ENCODE measurements at regions not wholly inside any gene's neighbourhood (a gene's known extent, or its start where the extent isn't known, plus 50 kb on each side); places are given as distances from the start of the nearest gene placed in this dataset.

DNA sequence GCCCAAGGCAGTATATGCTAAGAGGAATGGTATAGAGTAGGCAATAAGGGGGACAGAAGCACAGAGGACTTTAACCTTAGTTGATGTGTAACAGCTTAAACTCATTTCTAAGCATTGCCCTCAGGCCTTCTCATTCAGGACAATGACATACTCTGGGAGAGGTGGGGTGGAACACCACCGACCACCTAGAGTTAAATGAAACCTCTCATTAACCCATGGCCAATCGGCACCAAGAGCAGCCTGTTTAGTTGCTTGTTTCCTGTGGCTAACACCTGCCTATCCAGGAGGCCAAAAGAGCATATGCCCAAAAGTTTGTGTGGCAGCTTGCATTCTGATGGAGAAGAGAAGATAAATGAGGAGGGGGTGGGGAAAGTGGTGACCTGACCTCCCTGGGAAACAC is 50.0 kb downstream of the PABIR2 start:
- no peak overlapping the region for H3K27ac Mint-ChIP-seq
- no peaks in the 10 kb centered on the region for H3K9me3 Mint-ChIP-seq
- intact Hi-C loops (cut with micrococcal nuclease) = no loop called here
- no peaks in the 10 kb centered on the region for H3K27me3 Mint-ChIP-seq (ENCODE audit: insufficient read depth)
- H3K4me3 Mint-ChIP-seq = no peak overlapping the region
- H3K4me1 Mint-ChIP-seq (ENCODE audit: low read depth) = no peaks in the 10 kb centered on the region
- no peaks in the 10 kb centered on the region for H3K36me3 Mint-ChIP-seq (ENCODE audit: low read depth)
- no peak for DNase-seq (ENCODE audit: low spot score)

DNA sequence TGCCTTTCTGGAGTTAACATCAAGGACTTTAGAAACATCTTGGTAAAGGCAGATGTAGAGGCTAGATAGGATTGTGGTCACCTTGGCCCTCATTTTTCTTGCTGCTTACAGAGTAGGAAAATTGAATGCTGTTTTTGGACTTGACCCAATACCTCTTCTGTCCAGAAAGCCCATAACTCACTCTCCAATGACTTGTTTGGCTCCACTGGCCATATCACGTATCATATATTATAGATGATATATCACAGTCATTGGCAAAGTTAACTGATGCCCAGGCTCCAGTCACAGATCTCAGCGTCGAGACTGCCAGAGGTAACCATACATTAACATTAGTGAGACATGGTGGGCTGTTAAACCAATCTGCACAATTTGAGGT is 50.6 kb downstream of the PABIR2 start:
- H3K27ac Mint-ChIP-seq = no peak overlapping the region
- no peaks in the 10 kb centered on the region for H3K27me3 Mint-ChIP-seq (ENCODE audit: insufficient read depth)
- no peak for DNase-seq (ENCODE audit: low spot score)
- no peaks in the 10 kb centered on the region for H3K4me1 Mint-ChIP-seq (ENCODE audit: low read depth)
- no peaks in the 10 kb centered on the region for H3K9me3 Mint-ChIP-seq
- H3K4me3 Mint-ChIP-seq = no peak overlapping the region
- intact Hi-C loops (cut with micrococcal nuclease) = no loop called here
- H3K36me3 Mint-ChIP-seq (ENCODE audit: low read depth) = no peaks in the 10 kb centered on the region

DNA sequence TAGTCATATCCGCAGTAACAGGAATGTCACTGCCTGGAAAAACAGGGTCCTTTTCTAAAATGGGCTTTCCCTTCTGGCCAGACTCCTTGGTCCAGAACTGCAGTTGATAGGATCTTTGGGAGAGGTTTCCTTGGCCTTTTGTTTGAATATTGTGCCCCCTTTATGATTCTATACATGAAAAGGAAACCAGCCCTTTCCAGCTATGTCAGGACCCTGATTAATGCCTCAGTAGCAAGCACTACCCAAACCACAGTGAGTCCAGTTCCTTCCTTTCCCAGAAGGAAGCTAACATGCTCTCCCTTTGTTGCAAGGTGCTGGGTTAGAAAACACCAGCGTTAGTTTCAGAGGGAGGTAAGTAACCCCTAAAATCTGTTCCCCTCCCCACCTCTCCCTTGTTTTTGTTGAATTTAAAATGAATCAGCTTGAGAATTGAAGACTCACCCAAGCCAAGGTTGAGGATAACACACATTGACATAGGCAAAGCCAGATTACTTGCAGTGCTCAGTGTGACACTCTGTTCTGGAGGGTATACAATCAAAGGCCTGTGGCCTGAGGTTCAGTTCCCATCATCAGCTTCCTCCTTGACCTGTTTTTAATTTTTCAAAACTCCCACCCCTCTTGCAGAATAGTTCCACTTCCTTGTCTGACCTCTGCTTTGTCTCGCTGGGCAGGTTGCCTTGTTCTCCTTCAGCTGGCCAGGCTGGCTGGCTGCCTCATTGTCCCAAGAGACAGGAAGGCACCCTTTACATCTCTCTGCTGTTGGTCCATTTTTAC is 51.2 kb downstream of the PABIR2 start:
- no peak for DNase-seq (ENCODE audit: low spot score)
- no peak overlapping the region for H3K27ac Mint-ChIP-seq
- intact Hi-C loops (cut with micrococcal nuclease) = no loop called here
- H3K4me3 Mint-ChIP-seq = no peak overlapping the region
- H3K9me3 Mint-ChIP-seq = no peaks in the 10 kb centered on the region
- H3K4me1 Mint-ChIP-seq (ENCODE audit: low read depth) = no peaks in the 10 kb centered on the region
- no peaks in the 10 kb centered on the region for H3K27me3 Mint-ChIP-seq (ENCODE audit: insufficient read depth)
- H3K36me3 Mint-ChIP-seq (ENCODE audit: low read depth) = no peaks in the 10 kb centered on the region

DNA sequence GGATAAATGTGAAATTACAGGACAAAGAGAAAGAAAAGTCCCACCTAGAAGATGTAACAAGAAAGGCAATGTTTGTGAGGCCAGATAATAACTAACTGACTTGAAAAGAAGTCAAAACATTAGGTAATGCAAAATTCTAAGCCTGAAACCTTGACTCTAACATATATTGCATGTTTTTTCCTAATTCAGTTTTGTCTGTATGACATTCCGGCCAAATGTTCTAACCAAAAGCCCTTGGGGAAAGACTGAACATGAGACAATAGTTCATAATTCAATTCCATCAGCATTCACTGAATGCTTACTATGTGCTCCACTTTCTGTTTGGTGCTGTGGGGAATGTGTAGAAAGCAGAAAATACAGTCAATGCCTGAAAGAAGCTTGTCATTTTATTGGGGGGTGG is 53.9 kb downstream of the PABIR2 start:
- DNase-seq (ENCODE audit: low spot score) = no peak
- intact Hi-C loops (cut with micrococcal nuclease) = no loop called here
- H3K36me3 Mint-ChIP-seq (ENCODE audit: low read depth) = no peaks in the 10 kb centered on the region
- no peak overlapping the region for H3K4me3 Mint-ChIP-seq
- H3K9me3 Mint-ChIP-seq = no peaks in the 10 kb centered on the region
- H3K4me1 Mint-ChIP-seq (ENCODE audit: low read depth) = no peaks in the 10 kb centered on the region
- no peak overlapping the region for H3K27ac Mint-ChIP-seq
- H3K27me3 Mint-ChIP-seq (ENCODE audit: insufficient read depth) = no peaks in the 10 kb centered on the region

DNA sequence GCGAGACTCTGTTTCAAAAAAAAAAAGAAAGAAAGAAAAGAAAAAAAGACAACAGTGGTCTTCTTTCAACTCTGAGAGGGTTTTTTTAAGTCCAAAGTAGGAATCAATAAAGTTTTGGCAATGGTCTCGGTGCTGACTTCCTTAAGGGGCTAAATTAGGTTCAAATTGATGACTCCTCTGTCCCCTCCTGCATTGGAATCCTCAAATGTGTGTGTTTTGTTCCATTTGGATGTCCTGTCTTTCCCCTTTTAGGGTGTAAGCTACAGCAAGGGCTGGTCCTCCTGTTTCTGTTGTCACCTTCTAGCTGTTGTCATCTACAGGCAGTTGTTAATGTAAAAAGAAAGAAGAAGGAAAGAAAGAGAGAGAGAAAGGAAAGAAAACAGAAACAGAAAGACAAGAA is 54.4 kb downstream of the PABIR2 start:
- Mint-ChIP-seq H3K4me1 (ENCODE audit: low read depth) (no peaks in the 10 kb centered on the region), H3K36me3 (ENCODE audit: low read depth) (no peaks in the 10 kb centered on the region), H3K4me3 (no peak overlapping the region), H3K27ac (no peak overlapping the region), H3K27me3 (ENCODE audit: insufficient read depth) (no peaks in the 10 kb centered on the region), H3K9me3 (no peaks in the 10 kb centered on the region)
- intact Hi-C loops (cut with micrococcal nuclease) = no loop called here
- no peak for DNase-seq (ENCODE audit: low spot score)

DNA sequence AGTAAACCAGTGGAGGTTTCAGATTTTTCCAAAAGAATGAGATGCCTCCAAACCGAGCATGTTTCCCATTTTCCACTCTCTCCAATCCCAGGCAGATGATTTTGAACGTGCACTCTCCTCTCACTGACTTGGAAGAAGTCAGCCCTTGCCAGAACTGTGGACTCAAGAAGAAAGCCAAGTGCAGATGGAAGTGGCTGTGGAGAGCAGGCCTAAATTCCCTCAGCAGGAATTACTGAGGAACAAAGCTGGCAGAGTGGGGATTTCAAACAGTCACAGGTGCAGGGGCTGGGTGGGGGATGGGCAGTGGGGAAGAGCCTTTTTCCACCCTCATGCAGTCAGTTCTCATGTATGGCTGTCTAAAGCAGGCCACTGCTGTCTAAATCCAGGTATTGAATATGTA is 55.3 kb downstream of the PABIR2 start:
- H3K4me1 Mint-ChIP-seq (ENCODE audit: low read depth) = no peaks in the 10 kb centered on the region

DNA sequence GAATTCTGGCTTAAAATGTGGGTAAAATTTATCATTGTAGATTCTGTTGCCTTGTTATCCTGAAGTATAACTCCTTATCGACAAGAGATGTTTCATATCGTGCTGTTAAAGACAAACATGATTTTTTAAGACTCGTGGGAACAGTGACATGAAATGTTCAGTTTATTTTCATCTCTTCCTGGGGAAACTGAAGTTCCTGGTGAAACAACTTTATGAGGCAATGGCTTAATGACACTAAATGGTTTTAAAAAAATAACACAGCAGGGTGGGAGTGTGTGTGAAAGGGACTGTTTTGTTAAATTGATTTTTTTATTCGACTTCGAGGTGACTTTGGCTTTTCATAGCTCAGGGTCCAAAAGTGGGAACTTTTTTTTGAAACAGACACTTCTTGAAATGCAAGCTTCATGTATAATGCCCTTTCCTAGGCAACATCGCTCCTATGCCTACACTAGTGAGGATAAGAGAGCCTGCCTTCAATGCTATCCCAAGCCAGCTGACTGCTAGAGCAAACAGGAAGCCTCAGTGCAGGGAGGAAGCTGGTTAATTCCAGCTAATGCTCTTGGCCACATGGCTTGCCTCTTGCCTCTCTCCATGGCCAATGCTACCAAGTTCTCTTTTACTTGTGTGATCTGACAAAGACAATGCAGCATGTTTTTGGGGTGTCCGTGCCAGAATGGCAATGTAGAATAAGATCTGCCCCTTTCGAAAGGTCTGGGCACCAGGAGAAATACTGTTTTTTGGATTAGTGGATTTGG is 57.8 kb downstream of the PABIR2 start:
- no peaks in the 10 kb centered on the region for H3K27me3 Mint-ChIP-seq (ENCODE audit: insufficient read depth)

More for the DNA sequence above, 55.3 kb downstream of the PABIR2 start:
- H3K36me3 Mint-ChIP-seq (ENCODE audit: low read depth) = no peaks in the 10 kb centered on the region
- no peaks in the 10 kb centered on the region for H3K27me3 Mint-ChIP-seq (ENCODE audit: insufficient read depth)
- H3K4me3 Mint-ChIP-seq = no peak overlapping the region
- H3K27ac Mint-ChIP-seq = no peak overlapping the region
- intact Hi-C loops (cut with micrococcal nuclease) = no loop called here
- H3K9me3 Mint-ChIP-seq = no peaks in the 10 kb centered on the region
- DNase-seq (ENCODE audit: low spot score) = no peak

DNA sequence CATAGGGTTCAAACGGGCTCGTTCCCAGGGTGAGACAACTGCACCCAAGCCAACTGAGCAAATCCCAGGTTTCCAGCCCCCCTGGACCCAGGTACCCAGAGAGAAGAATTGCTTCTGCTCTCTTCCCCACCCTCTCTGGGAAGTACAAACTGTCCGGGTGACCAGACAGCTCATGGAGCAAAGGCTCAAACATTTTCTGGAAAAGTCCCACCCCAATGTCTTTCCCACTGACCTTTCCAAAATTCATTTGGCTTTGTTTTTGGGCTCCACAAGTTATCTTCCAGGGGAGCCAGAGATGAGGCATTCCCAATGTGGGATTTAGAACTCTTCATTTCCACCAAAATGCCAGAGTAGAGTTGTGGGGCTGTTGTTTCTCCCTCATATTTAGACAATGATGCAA is 58.6 kb downstream of the PABIR2 start:
- intact Hi-C loops (cut with micrococcal nuclease) = no loop called here
- H3K9me3 Mint-ChIP-seq = no peaks in the 10 kb centered on the region
- H3K4me3 Mint-ChIP-seq = no peak overlapping the region

More for the DNA sequence above, 57.8 kb downstream of the PABIR2 start:
- H3K4me1 Mint-ChIP-seq (ENCODE audit: low read depth) = no peaks in the 10 kb centered on the region
- DNase-seq (ENCODE audit: low spot score) = no peak
- H3K27ac Mint-ChIP-seq = no peak overlapping the region
- no peaks in the 10 kb centered on the region for H3K9me3 Mint-ChIP-seq
- no peak overlapping the region for H3K4me3 Mint-ChIP-seq
- intact Hi-C loops (cut with micrococcal nuclease) = no loop called here
- H3K36me3 Mint-ChIP-seq (ENCODE audit: low read depth) = no peaks in the 10 kb centered on the region

DNA sequence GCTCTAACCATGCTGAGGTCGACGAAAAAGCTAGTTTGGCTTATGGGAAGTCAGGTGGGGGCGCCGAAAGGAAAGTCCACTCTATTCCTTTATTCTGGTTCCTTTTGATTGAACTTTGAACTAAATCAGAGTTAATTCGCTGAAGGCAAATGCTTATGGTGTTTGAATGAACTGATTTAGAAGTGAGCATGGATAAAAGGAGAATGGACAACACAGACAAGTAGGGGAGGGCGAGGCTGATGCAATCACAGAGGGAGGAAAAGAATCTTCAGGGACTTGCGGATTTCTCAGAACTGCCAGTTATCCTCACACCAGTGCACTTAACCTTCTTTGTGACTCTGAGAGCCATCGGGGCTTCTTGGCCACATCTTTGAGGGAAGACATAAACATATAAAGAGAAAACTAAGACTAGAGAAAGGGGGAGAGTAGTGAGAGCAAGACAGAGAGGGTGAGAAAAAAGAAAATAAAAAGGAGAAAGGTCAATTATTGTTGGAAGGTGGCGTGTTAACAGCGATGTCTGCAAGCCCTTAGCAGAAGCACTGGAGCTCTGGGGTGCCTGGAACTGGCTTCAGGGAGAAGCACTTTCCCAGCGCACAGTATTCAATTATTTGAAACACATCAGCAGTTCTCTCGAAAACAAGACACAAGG is 59.2 kb downstream of the PABIR2 start:
- Mint-ChIP-seq H3K4me3 (no peak overlapping the region), H3K9me3 (no peaks in the 10 kb centered on the region), H3K4me1 (ENCODE audit: low read depth) (no peaks in the 10 kb centered on the region), H3K27ac (no peak overlapping the region), H3K27me3 (ENCODE audit: insufficient read depth) (no peaks in the 10 kb centered on the region), H3K36me3 (ENCODE audit: low read depth) (no peaks in the 10 kb centered on the region)
- intact Hi-C loops (cut with micrococcal nuclease) = no loop called here
- no peak for DNase-seq (ENCODE audit: low spot score)

More for the DNA sequence above, 58.6 kb downstream of the PABIR2 start:
- H3K27ac Mint-ChIP-seq = no peak overlapping the region
- H3K27me3 Mint-ChIP-seq (ENCODE audit: insufficient read depth) = no peaks in the 10 kb centered on the region
- H3K4me1 Mint-ChIP-seq (ENCODE audit: low read depth) = no peaks in the 10 kb centered on the region
- DNase-seq (ENCODE audit: low spot score) = no peak
- no peaks in the 10 kb centered on the region for H3K36me3 Mint-ChIP-seq (ENCODE audit: low read depth)

DNA sequence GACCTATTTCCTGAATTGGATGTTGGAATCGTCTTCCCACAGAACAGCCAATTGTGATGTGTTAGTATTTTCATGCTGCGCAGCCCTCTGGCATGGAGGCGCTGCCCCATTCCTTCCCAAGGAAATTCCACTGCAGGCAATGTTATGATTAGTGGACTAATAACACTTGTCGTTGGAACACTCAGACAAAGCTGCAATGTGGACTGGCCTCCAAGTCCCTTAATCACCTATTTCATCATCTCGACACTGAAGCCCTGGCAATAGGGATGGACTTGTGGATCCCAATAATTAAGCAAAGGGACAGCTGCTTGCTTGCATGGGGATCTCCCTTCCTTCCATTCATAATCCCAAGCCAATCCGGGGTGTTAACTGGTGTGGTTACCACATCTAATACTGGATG is 59.9 kb downstream of the PABIR2 start:
- no peaks in the 10 kb centered on the region for H3K36me3 Mint-ChIP-seq (ENCODE audit: low read depth)
- no peak for DNase-seq (ENCODE audit: low spot score)
- no peaks in the 10 kb centered on the region for H3K4me1 Mint-ChIP-seq (ENCODE audit: low read depth)
- H3K27me3 Mint-ChIP-seq (ENCODE audit: insufficient read depth) = no peaks in the 10 kb centered on the region
- no peak overlapping the region for H3K27ac Mint-ChIP-seq
- H3K9me3 Mint-ChIP-seq = no peaks in the 10 kb centered on the region
- intact Hi-C loops (cut with micrococcal nuclease) = no loop called here
- H3K4me3 Mint-ChIP-seq = no peak overlapping the region

DNA sequence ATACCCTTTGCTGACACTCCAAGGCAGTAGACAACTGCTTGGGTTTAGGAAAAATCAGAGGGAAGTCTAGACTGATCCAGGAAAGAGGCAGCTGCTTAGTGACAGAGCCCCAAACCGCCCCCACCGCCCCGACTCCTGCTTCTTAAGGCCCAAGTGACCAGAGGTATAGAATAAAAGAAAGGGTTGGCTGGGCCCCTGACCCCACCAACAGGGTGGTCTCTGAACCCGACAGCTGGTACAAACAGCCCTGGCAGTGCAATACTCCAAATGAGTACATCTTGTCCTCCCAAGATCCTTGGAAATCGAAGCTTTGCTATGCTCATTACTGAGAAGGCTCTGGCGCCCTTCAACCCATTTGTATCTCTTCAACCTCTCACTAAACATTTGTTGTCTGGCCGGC is 60.6 kb downstream of the PABIR2 start:
- DNase-seq (ENCODE audit: low spot score) = no peak
- intact Hi-C loops (cut with micrococcal nuclease) = no loop called here
- no peaks in the 10 kb centered on the region for H3K4me1 Mint-ChIP-seq (ENCODE audit: low read depth)
- no peaks in the 10 kb centered on the region for H3K27me3 Mint-ChIP-seq (ENCODE audit: insufficient read depth)
- H3K9me3 Mint-ChIP-seq = no peaks in the 10 kb centered on the region
- H3K36me3 Mint-ChIP-seq (ENCODE audit: low read depth) = no peaks in the 10 kb centered on the region
- H3K4me3 Mint-ChIP-seq = no peak overlapping the region
- no peak overlapping the region for H3K27ac Mint-ChIP-seq

DNA sequence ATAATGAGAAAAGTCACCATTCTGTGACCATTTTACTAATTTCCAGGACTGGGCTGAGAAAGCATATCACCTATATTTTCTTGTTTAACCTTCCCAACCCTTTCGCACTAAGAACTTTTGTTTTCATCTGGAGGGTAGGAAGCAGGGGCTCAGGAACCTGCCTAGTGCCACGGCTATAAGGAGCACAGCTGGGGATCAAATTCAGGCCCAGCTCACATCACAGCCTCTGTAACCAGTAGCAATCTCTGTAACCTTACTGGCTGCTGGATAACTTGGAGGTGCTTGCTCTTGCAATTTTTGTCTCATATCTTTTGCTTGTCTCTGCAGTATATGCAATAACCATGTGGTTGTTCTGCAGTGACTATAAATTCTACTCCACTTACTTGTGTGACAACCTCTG is 62.0 kb downstream of the PABIR2 start:
- no peaks in the 10 kb centered on the region for H3K36me3 Mint-ChIP-seq (ENCODE audit: low read depth)

DNA sequence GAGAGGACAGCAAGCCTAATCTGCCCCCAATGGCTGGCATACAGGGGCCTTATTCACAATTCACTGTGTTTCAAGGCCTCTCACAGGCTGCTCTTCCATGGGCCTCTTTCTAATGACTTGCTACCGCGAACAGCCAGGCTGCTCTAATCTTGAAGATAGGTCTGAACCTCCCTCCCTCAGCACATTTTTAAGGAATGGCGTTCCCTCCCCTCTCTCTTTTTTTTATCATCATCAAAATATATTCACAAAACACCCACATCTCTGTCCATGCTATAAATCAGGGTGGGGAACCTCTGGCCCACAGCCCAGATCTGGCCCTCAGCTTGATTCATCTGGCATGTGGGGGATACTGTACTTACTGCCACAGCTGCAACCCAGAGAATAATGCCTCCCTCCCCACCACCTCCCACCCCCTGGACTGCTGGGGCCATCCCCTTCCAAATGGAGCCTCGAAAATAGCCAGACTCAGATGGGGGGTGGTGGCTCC is 62.5 kb downstream of the PABIR2 start:
- no peak overlapping the region for H3K27ac Mint-ChIP-seq
- no peaks in the 10 kb centered on the region for H3K36me3 Mint-ChIP-seq (ENCODE audit: low read depth)
- no peak for DNase-seq (ENCODE audit: low spot score)
- H3K9me3 Mint-ChIP-seq = no peaks in the 10 kb centered on the region
- H3K4me3 Mint-ChIP-seq = no peak overlapping the region
- intact Hi-C loops (cut with micrococcal nuclease) = no loop called here
- H3K27me3 Mint-ChIP-seq (ENCODE audit: insufficient read depth) = no peaks in the 10 kb centered on the region
- no peaks in the 10 kb centered on the region for H3K4me1 Mint-ChIP-seq (ENCODE audit: low read depth)

More for the DNA sequence above, 62.0 kb downstream of the PABIR2 start:
- no peak overlapping the region for H3K27ac Mint-ChIP-seq
- H3K4me3 Mint-ChIP-seq = no peak overlapping the region
- H3K9me3 Mint-ChIP-seq = no peaks in the 10 kb centered on the region
- no peak for DNase-seq (ENCODE audit: low spot score)
- H3K4me1 Mint-ChIP-seq (ENCODE audit: low read depth) = no peaks in the 10 kb centered on the region
- H3K27me3 Mint-ChIP-seq (ENCODE audit: insufficient read depth) = no peaks in the 10 kb centered on the region
- intact Hi-C loops (cut with micrococcal nuclease) = no loop called here
